B cell (primary cell): ENCODE measurements at regions not wholly inside any gene's neighbourhood (a gene's known extent, or its start where the extent isn't known, plus 50 kb on each side); places are given as distances from the start of the nearest gene placed in this dataset.

Source experiments
- ATAC-seq: fragments of 200-7000 bp; cut with Tn5 transposase; one replicate; pipeline ENCODE4 v1.10.0; 2021; ENCODE audit warnings: low read depth, mild to moderate bottlenecking, moderate number of reproducible peaks, moderate library complexity
- CTCF ChIA-PET: fragments of 350-600 bp; sonication (Branson Sonifier 250); formaldehyde crosslinking; loops from one replicate; lab custom pipeline; 2021; ENCODE audit warnings: antibody characterized with exemption, inconsistent platforms; lab: Charles Lee
- POLR2A ChIA-PET: fragments of 350-600 bp; sonication (Branson Sonifier 250); formaldehyde crosslinking; loops from one replicate; lab custom pipeline; 2021; ENCODE audit warnings: antibody characterized with exemption; lab: Charles Lee
- DNase-seq: peaks from one replicate; pipeline ENCODE4 v3.0.0; 2013
- H2AFZ ChIP-seq: 2 replicates; pipeline ENCODE4 v1.6.1; 2012; ENCODE audit warnings: mild to moderate bottlenecking, low read depth, low read length; ENCODE audit not compliant: insufficient read depth, poor library complexity, severe bottlenecking
- H3K27ac ChIP-seq, 2 donors: 1 replicate in 1 of 2; 2 replicates in 1 of 2; pipeline ENCODE4 v1.5.1; 2012 to 2013; ENCODE audit warnings: low read length in 2 of 2, mild to moderate bottlenecking in 2 of 2, moderate library complexity in 1 of 2
- H3K27me3 ChIP-seq, 4 experiments: fragments of 200-600 bp in 1 of 4; sonication (generic) in 1 of 4; replicated peaks in 1 of 4; 1 replicate in 2 of 4; 2 replicates in 2 of 4; pipeline versions ENCODE4 v1.6.1 to v1.7.0; 2013 to 2016; ENCODE audit warnings: low read length in 3 of 4, mild to moderate bottlenecking in 2 of 4, mixed read lengths in 1 of 4, moderate library complexity in 1 of 4; ENCODE audit not compliant: insufficient read depth in 4 of 4, control insufficient read depth in 3 of 4; ENCODE audit errors: control extremely low read depth in 1 of 4
- H3K36me3 ChIP-seq, 2 experiments: replicated peaks in 1 of 2; 1 replicate in 1 of 2; 2 replicates in 1 of 2; pipeline versions ENCODE4 v1.6.1 to v1.7.1; 2013; ENCODE audit warnings: low read length in 1 of 2; ENCODE audit not compliant: insufficient read depth in 2 of 2, control insufficient read depth in 1 of 2; ENCODE audit errors: control extremely low read depth in 1 of 2, extremely low read depth in 1 of 2
- H3K4me1 ChIP-seq, 2 donors: fragments of 200-600 bp in 1 of 2; sonication (generic) in 1 of 2; 1 replicate in 1 of 2; 2 replicates in 1 of 2; pipeline versions ENCODE4 v1.5.1 to v1.6.1; 2013 to 2017; ENCODE audit warnings: low read length in 2 of 2; ENCODE audit not compliant: control insufficient read depth in 2 of 2, insufficient read depth in 2 of 2
- H3K4me2 ChIP-seq: replicated peaks from 2 replicates; pipeline ENCODE3; 2012; ENCODE audit warnings: mild to moderate bottlenecking, low read depth, low read length; ENCODE audit not compliant: poor library complexity, severe bottlenecking
- H3K4me3 ChIP-seq, 5 experiments: fragments of 200-600 bp in 1 of 5; sonication (generic) in 1 of 5; 1 replicate in 3 of 5; 2 replicates in 2 of 5; pipeline versions ENCODE4 v1.5.1 to v1.7.0; 2011 to 2016; ENCODE audit warnings: low read length in 4 of 5, mild to moderate bottlenecking in 4 of 5, low read depth in 2 of 5, control low read depth in 1 of 5, moderate library complexity in 1 of 5; ENCODE audit not compliant: insufficient read depth in 1 of 5; ENCODE audit errors: control extremely low read depth in 1 of 5, extremely low read depth in 1 of 5
- H3K79me2 ChIP-seq: fragments of 200-600 bp; sonication (generic); one replicate; pipeline ENCODE4 v1.6.0; 2016; ENCODE audit warnings: low read length; ENCODE audit not compliant: control insufficient read depth, insufficient read depth
- H3K9ac ChIP-seq: fragments of 200-600 bp; sonication (generic); 2 replicates; pipeline ENCODE4 v1.6.1; 2017; ENCODE audit warnings: mild to moderate bottlenecking, low read length, moderate library complexity
- H3K9me3 ChIP-seq, 3 donors: one replicate each; pipeline versions ENCODE4 v1.6.1 to v1.7.1; 2013; ENCODE audit warnings: low read length in 2 of 3; ENCODE audit not compliant: control insufficient read depth in 2 of 3, insufficient read depth in 1 of 3; ENCODE audit errors: control extremely low read depth in 1 of 3
- H4K20me1 ChIP-seq: 2 replicates; pipeline ENCODE4 v1.6.0; 2012; ENCODE audit warnings: mild to moderate bottlenecking, low read length; ENCODE audit not compliant: insufficient read depth, control insufficient read depth, poor library complexity, severe bottlenecking
- H3K27ac Mint-ChIP-seq: one replicate; pipeline ENCODE4 v1.8.0; 2021; ENCODE audit warnings: mixed read lengths
- H3K27me3 Mint-ChIP-seq: one replicate; pipeline ENCODE4 v1.8.0; 2021; ENCODE audit warnings: mixed read lengths
- H3K4me1 Mint-ChIP-seq: one replicate; pipeline ENCODE4 v1.8.0; 2021; ENCODE audit warnings: mixed read lengths
- H3K4me3 Mint-ChIP-seq: one replicate; pipeline ENCODE4 v1.8.0; 2021; ENCODE audit warnings: mixed read lengths
- H3K9me3 Mint-ChIP-seq: one replicate; pipeline ENCODE4 v1.8.0; 2022; ENCODE audit warnings: mixed read lengths; ENCODE audit not compliant: insufficient read depth
- EZH2 ChIP-seq: IDR thresholded peaks from 2 replicates; pipeline ENCODE4 v1.6.1; 2012; ENCODE audit warnings: borderline replicate concordance, low read depth, mild to moderate bottlenecking, moderate library complexity, low read length; ENCODE audit not compliant: insufficient read depth, poor library complexity, severe bottlenecking
- WGBS: methylation state at CpG from one replicate; pipeline ENCODE4 v1.1.5; 2013; ENCODE audit warnings: missing lambda C conversion rate; ENCODE audit not compliant: insufficient coverage; 5-methylcytosine and 5-hydroxymethylcytosine counted together
- intact Hi-C: fragments of 100-400 bp; cut with micrococcal nuclease; formaldehyde crosslinking; loops from one replicate; pipeline ENCODE4 v1.10.0; 2022
- TF ChIP-seq, protein P1 (sequence below): fragments of 200-600 bp; IDR thresholded peaks from one replicate; pipeline ENCODE4 v1.8.0; 2022; ENCODE audit warnings: antibody characterized with exemption, mild to moderate bottlenecking

DNA sequence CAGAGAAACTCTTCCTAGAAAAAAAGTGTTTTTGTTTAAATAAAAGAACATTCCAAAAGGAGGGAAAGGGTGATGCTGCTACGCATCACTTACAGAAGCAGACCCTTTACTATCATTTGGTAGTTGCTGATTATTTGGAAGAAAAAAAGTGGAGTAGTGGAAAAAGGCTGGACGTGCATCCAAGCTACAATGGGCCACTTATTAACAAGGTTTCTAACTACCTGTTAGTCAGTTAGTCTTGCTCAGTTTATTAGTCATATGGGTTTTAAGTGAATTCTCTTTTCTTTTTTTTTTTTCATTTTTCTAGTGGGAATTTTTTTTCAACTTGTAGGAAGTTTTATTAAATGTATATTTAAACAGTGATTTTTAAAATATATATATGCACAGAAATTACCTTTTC is 866.0 kb downstream of the MCTP2 start:
- Mint-ChIP-seq H3K4me3 (no peak overlapping the region), H3K4me1 (no peaks in the 10 kb centered on the region), H3K27me3 (no peaks in the 10 kb centered on the region), H3K27ac (no peak overlapping the region), H3K9me3 (peaks cover under 1% of the 10 kb centered on the region)
- CTCF ChIA-PET: no interaction called here
- Histone ChIP-seq H3K36me3 (no peaks in the 10 kb centered on the region), H3K4me1 (no peaks in the 10 kb centered on the region), H3K9ac (no peak overlapping the region), H4K20me1 (no peaks in the 10 kb centered on the region), H2AFZ (no peak overlapping the region), H3K79me2 (no peaks in the 10 kb centered on the region), H3K4me3 (no peak overlapping the region), H3K4me2 (no peak overlapping the region), H3K9me3 (peaks cover 0 to 1% (median 0%) of the 10 kb centered on the region in 3 donors), H3K27me3 (no peaks in the 10 kb centered on the region), H3K27ac (no peak overlapping the region)
- WGBS: no CpG with 5 or more reads among the region's 2 CpGs
- DNase-seq (no peak), ATAC-seq (no peak)
- POLR2A ChIA-PET: no interaction called here
- intact Hi-C loops: no loop called here
- TF ChIP-seq EZH2: no peak
- TF ChIP-seq, protein P1, sequence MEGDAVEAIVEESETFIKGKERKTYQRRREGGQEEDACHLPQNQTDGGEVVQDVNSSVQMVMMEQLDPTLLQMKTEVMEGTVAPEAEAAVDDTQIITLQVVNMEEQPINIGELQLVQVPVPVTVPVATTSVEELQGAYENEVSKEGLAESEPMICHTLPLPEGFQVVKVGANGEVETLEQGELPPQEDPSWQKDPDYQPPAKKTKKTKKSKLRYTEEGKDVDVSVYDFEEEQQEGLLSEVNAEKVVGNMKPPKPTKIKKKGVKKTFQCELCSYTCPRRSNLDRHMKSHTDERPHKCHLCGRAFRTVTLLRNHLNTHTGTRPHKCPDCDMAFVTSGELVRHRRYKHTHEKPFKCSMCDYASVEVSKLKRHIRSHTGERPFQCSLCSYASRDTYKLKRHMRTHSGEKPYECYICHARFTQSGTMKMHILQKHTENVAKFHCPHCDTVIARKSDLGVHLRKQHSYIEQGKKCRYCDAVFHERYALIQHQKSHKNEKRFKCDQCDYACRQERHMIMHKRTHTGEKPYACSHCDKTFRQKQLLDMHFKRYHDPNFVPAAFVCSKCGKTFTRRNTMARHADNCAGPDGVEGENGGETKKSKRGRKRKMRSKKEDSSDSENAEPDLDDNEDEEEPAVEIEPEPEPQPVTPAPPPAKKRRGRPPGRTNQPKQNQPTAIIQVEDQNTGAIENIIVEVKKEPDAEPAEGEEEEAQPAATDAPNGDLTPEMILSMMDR: no peak

DNA sequence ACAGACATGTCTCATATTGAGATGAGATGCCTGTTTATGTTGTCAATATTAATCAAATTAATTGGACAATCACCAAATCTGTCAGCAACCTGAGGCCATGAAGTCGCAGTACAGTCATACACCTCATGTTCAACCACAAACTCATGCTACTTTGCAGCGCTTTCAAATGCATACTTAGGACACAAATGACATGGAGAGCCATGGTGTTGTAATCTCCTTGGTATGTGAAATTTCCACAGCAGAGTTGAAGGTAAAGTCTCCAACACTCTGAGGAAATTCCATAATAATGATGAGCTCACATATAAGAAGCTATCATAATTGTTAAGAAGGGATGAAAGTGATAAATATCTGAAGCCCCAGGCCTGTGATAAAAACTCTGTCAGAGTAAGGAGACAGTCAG is 873.9 kb downstream of the MCTP2 start:
- no peaks in the 10 kb centered on the region for H3K4me1 Mint-ChIP-seq

More for the DNA sequence above, 873.9 kb downstream of the MCTP2 start:
- no peak overlapping the region for H2AFZ ChIP-seq
- Mint-ChIP-seq H3K27ac (no peak overlapping the region), H3K4me3 (no peak overlapping the region), H3K9me3 (peaks cover 2% of the 10 kb centered on the region), H3K27me3 (no peaks in the 10 kb centered on the region)
- no peaks in the 10 kb centered on the region for H3K79me2 ChIP-seq
- CTCF ChIA-PET: no interaction called here
- no peaks in the 10 kb centered on the region for H3K4me1 ChIP-seq
- no peak for ATAC-seq
- H3K9ac ChIP-seq: no peak overlapping the region
- H3K36me3 ChIP-seq: no peaks in the 10 kb centered on the region
- TF ChIP-seq EZH2: no peak
- TF ChIP-seq, protein P1: no peak
- no peaks in the 10 kb centered on the region for H4K20me1 ChIP-seq
- H3K4me2 ChIP-seq: no peak overlapping the region
- POLR2A ChIA-PET: no interaction called here
- no peak overlapping the region for H3K4me3 ChIP-seq
- H3K9me3 ChIP-seq: no peaks in the 10 kb centered on the region
- intact Hi-C loops: no loop called here
- no peak overlapping the region for H3K27ac ChIP-seq
- WGBS: no CpG with 5 or more reads among the region's 2 CpGs
- DNase-seq: no peak
- no peaks in the 10 kb centered on the region for H3K27me3 ChIP-seq
